ENCODE measurements at regions not wholly inside any gene's neighbourhood (a gene's known extent, or its start where the extent isn't known, plus 50 kb on each side); places are given as distances from the start of the nearest gene placed in this dataset.
"Not testable (repeated sequence)": the region's sequence is repeated elsewhere in the genome, so short reads cannot be mapped to it uniquely, and the experiment has no call there.

DNA sequence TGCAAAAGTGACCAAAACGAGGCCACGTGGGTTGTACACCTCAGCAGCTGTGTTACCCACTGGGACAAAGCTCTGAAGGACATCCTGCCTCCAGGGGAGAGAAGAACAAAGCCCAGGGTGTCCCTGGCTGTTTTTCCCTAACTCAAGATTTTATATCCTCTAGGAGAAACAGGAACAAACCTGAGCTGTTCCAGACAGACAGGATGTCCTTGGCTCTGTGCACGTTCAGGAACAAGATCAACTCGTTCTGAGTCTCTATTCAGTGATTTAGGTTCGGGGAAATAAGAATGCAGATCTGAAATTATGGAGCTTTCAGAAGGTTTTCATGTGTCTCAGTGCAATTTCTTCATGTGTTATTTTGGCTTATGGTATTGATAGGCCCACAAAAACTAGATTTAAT, 465.3 kb downstream of the TMEM121 start:
- TF ChIP-seq, protein P1, sequence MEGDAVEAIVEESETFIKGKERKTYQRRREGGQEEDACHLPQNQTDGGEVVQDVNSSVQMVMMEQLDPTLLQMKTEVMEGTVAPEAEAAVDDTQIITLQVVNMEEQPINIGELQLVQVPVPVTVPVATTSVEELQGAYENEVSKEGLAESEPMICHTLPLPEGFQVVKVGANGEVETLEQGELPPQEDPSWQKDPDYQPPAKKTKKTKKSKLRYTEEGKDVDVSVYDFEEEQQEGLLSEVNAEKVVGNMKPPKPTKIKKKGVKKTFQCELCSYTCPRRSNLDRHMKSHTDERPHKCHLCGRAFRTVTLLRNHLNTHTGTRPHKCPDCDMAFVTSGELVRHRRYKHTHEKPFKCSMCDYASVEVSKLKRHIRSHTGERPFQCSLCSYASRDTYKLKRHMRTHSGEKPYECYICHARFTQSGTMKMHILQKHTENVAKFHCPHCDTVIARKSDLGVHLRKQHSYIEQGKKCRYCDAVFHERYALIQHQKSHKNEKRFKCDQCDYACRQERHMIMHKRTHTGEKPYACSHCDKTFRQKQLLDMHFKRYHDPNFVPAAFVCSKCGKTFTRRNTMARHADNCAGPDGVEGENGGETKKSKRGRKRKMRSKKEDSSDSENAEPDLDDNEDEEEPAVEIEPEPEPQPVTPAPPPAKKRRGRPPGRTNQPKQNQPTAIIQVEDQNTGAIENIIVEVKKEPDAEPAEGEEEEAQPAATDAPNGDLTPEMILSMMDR (IDR thresholded peaks at IDR 0.05), result not testable (repeated sequence)
- TF ChIP-seq POLR2A, POLR2AphosphoS5 (IDR thresholded peaks at IDR 0.05): not testable (repeated sequence)
